ENCODE measurements at regions not wholly inside any gene's neighbourhood (a gene's known extent, or its start where the extent isn't known, plus 50 kb on each side); places are given as distances from the start of the nearest gene placed in this dataset.

DNA sequence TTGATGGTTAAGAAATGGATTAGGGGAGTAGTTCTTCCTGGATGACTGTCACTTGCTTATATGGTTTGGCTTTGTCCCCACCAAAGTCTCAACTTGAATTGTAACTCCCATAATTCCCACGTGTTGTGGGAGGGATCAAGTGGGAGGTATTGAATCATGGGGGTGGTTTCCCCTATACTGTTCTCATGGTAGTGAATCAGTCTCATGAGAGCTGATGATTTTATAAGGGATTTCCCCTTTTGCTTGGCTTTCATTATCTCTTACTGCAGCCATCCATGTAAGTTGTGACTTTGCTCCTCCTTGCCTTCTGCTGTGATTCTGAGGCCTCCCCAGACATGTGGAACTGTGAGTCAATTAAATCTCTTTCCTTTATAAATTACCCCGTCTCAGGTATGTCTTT is 1621.1 kb downstream of the MRPL39 start:
- Histone ChIP-seq H3K9me2 (replicated peaks; ENCODE audit: insufficient read depth, low read length) (no peaks in the 10 kb centered on the region), H3K4me2 (ENCODE audit: low read depth, low read length) (no peak overlapping the region), H3K27me3 (replicated peaks; ENCODE audit: insufficient read depth, low read length) (no peaks in the 10 kb centered on the region), H3K9ac (ENCODE audit: low read length) (no peak overlapping the region), H4K20me1 (ENCODE audit: insufficient read depth, low read length) (no peaks in the 10 kb centered on the region), H3K4me3 (ENCODE audit: low read length) (no peak overlapping the region), H3K79me2 (ENCODE audit: low read length) (no peaks in the 10 kb centered on the region), H3K36me3 (replicated peaks; ENCODE audit: insufficient read depth, low read length) (no peaks in the 10 kb centered on the region), H3K27ac (ENCODE audit: low read length) (no peak overlapping the region), H3K4me1 (ENCODE audit: low read length) (no peaks in the 10 kb centered on the region), H2AFZ (ENCODE audit: low read length) (no peak overlapping the region), H3K9me3 (replicated peaks; ENCODE audit: insufficient read depth, low read length) (no peaks in the 10 kb centered on the region), H3F3A (ENCODE audit: insufficient read depth, low read length) (no peaks in the 10 kb centered on the region)
- TF ChIP-seq CTCF (IDR thresholded peaks at IDR 0.05; ENCODE audit: low read length) (no peak), EZH2phosphoT487 (IDR thresholded peaks at IDR 0.05; ENCODE audit: low read length) (no peak), EZH2 (optimal IDR thresholded peaks at IDR 0.05; ENCODE audit: low read depth, low read length) (no peak)
- no peak for DNase-seq

DNA sequence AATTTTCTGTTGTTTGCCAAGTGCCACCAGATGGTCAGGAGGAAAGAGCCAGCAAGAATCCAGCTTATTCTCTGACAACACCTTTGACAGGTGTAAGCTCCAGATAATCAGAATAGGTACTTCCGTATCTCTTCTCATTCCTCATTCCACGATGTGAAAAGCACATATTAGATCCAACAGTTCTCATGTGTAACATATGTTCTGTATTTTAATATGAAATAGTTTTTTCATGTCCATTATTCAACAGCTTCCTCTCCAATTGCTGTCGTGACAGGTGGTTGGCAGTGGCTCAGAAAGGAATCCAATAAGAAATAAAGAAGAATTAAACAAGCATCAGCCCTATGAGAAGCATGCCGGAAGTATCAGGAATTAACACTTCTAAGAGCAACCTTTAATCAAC is 1624.7 kb downstream of the MRPL39 start:
- DNase-seq: no peak
- Histone ChIP-seq H3F3A (ENCODE audit: insufficient read depth, low read length) (no peaks in the 10 kb centered on the region), H3K4me1 (ENCODE audit: low read length) (no peaks in the 10 kb centered on the region), H3K79me2 (ENCODE audit: low read length) (no peaks in the 10 kb centered on the region), H3K4me3 (ENCODE audit: low read length) (no peak overlapping the region), H3K9me3 (replicated peaks; ENCODE audit: insufficient read depth, low read length) (no peaks in the 10 kb centered on the region), H4K20me1 (ENCODE audit: insufficient read depth, low read length) (no peaks in the 10 kb centered on the region), H3K27me3 (replicated peaks; ENCODE audit: insufficient read depth, low read length) (no peaks in the 10 kb centered on the region), H3K36me3 (replicated peaks; ENCODE audit: insufficient read depth, low read length) (no peaks in the 10 kb centered on the region), H3K9me2 (replicated peaks; ENCODE audit: insufficient read depth, low read length) (no peaks in the 10 kb centered on the region), H3K9ac (ENCODE audit: low read length) (no peak overlapping the region), H3K4me2 (ENCODE audit: low read depth, low read length) (no peak overlapping the region), H2AFZ (ENCODE audit: low read length) (no peak overlapping the region), H3K27ac (ENCODE audit: low read length) (no peak overlapping the region)
- no peak for TF ChIP-seq EZH2 (optimal IDR thresholded peaks at IDR 0.05; ENCODE audit: low read depth, low read length)
- TF ChIP-seq EZH2phosphoT487 (IDR thresholded peaks at IDR 0.05; ENCODE audit: low read length): no peak
- TF ChIP-seq CTCF (IDR thresholded peaks at IDR 0.05; ENCODE audit: low read length): no peak

DNA sequence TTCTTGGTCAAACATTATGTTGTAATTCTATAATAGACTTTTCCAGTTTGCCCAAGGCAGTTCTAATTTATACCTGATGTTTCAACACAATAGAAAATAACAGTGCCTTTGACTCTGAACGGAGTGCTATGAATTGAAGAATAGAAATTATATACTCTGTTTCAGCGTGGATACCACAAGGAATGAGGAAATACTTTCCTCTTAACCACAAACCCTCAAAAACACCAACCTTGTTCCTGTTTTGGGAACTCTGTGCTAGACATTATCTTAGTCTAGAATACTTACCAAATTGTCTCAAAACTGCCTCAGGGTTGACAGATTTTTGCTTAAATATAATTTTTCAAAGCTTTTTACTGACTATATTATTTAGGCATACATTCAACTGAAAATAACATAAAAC is 1629.3 kb downstream of the MRPL39 start:
- Histone ChIP-seq H3K4me2 (ENCODE audit: low read depth, low read length) (no peak overlapping the region), H3K27ac (ENCODE audit: low read length) (no peak overlapping the region), H3K79me2 (ENCODE audit: low read length) (no peaks in the 10 kb centered on the region), H3K4me1 (ENCODE audit: low read length) (no peaks in the 10 kb centered on the region), H3K9ac (ENCODE audit: low read length) (no peak overlapping the region), H3K9me2 (replicated peaks; ENCODE audit: insufficient read depth, low read length) (no peaks in the 10 kb centered on the region), H2AFZ (ENCODE audit: low read length) (no peak overlapping the region), H3K27me3 (replicated peaks; ENCODE audit: insufficient read depth, low read length) (no peaks in the 10 kb centered on the region), H3F3A (ENCODE audit: insufficient read depth, low read length) (no peaks in the 10 kb centered on the region), H4K20me1 (ENCODE audit: insufficient read depth, low read length) (no peaks in the 10 kb centered on the region), H3K36me3 (replicated peaks; ENCODE audit: insufficient read depth, low read length) (no peaks in the 10 kb centered on the region), H3K9me3 (replicated peaks; ENCODE audit: insufficient read depth, low read length) (no peaks in the 10 kb centered on the region), H3K4me3 (ENCODE audit: low read length) (no peak overlapping the region)
- no peak for DNase-seq
- no peak for TF ChIP-seq CTCF (IDR thresholded peaks at IDR 0.05; ENCODE audit: low read length)
- no peak for TF ChIP-seq EZH2phosphoT487 (IDR thresholded peaks at IDR 0.05; ENCODE audit: low read length)
- TF ChIP-seq EZH2 (optimal IDR thresholded peaks at IDR 0.05; ENCODE audit: low read depth, low read length): no peak
